ENCODE measurements at regions not wholly inside any gene's neighbourhood (a gene's known extent, or its start where the extent isn't known, plus 50 kb on each side); places are given as distances from the start of the nearest gene placed in this dataset.
A peak's percentile ranks its signal among the peaks of the same experiment; 100 is the strongest.

DNA sequence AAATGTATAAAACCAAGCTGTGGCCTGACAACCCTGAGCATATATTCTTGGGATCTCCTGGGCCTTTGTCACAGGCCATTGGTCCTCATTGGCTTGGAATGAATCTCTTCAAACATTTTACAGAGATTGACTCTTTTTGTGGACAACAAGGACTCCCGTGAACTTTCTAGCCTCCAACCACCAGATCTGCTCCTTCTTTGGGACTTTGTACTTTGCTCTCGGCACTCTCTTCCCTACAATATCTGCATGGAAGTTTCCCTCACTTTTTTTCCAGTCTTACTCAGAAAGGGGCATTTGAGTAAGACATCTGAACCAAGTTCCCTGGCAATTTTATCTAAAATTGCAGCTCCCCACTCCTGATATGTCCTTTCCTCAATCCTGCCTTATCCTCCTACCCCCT lies 158.8 kb downstream of the PHLDA1 start (continued):
- no peak for TF ChIP-seq ZUFSP (CRISPR knock-in tag; IDR thresholded peaks at IDR 0.05; ENCODE audit: borderline replicate concordance)
- TF ChIP-seq NKX3-1 (CRISPR knock-in tag; IDR thresholded peaks at IDR 0.05), result no peak
- TF ChIP-seq ZFP62 (CRISPR knock-in tag; IDR thresholded peaks at IDR 0.05), result no peak
- TF ChIP-seq HOXA9 (CRISPR knock-in tag; IDR thresholded peaks at IDR 0.05; ENCODE audit: borderline replicate concordance), result no peak
- no peak for TF ChIP-seq ZNF432 (CRISPR knock-in tag; IDR thresholded peaks at IDR 0.05; ENCODE audit: borderline replicate concordance)
- no peak for TF ChIP-seq ZXDC (CRISPR knock-in tag; IDR thresholded peaks at IDR 0.05)
- no peak for TF ChIP-seq ZNF329 (CRISPR knock-in tag; IDR thresholded peaks at IDR 0.05; ENCODE audit: low read depth)
- no peak for TF ChIP-seq CREB1 (IDR thresholded peaks at IDR 0.05)
- TF ChIP-seq CREB1 (CRISPR knock-in tag; IDR thresholded peaks at IDR 0.05), result peak; percentile 53; the same call in 1 of the 2 replicates
- TF ChIP-seq, protein P1, sequence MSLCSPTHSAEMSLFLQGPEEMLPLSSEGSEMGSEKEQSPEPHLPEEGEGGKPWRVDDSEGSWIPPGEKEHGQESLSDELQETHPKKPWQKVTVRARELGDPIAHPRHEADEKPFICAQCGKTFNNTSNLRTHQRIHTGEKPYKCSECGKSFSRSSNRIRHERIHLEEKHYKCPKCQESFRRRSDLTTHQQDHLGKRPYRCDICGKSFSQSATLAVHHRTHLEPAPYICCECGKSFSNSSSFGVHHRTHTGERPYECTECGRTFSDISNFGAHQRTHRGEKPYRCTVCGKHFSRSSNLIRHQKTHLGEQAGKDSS (CRISPR knock-in tag; IDR thresholded peaks at IDR 0.05; ENCODE audit: borderline replicate concordance, low read depth), result no peak
- peak; percentile 84 for TF ChIP-seq PAXIP1 (CRISPR knock-in tag; conservative IDR thresholded peaks at IDR 0.05)
- no peak for TF ChIP-seq ZNF367 (CRISPR knock-in tag; IDR thresholded peaks at IDR 0.05; ENCODE audit: borderline replicate concordance)
- TF ChIP-seq ARID5B (CRISPR knock-in tag; IDR thresholded peaks at IDR 0.05), result peak; percentile 91
- TF ChIP-seq, protein P2, sequence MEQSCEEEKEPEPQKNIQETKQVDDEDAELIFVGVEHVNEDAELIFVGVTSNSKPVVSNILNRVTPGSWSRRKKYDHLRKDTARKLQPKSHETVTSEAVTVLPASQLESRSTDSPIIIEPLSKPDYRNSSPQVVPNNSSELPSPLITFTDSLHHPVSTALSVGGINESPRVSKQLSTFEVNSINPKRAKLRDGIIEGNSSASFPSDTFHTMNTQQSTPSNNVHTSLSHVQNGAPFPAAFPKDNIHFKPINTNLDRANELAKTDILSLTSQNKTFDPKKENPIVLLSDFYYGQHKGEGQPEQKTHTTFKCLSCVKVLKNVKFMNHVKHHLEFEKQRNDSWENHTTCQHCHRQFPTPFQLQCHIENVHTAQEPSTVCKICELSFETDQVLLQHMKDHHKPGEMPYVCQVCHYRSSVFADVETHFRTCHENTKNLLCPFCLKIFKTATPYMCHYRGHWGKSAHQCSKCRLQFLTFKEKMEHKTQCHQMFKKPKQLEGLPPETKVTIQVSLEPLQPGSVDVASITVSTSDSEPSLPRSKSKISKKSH (CRISPR knock-in tag; IDR thresholded peaks at IDR 0.05; ENCODE audit: borderline replicate concordance), result no peak
- no peak for TF ChIP-seq FOSL1 (CRISPR knock-in tag; IDR thresholded peaks at IDR 0.05; ENCODE audit: borderline replicate concordance)
